HG03520 (cell line): ENCODE measurements at regions not wholly inside any gene's neighbourhood (a gene's known extent, or its start where the extent isn't known, plus 50 kb on each side); places are given as distances from the start of the nearest gene placed in this dataset.

Experiments
- ATAC-seq: cut with Tn5 transposase; IDR thresholded peaks from one replicate; pipeline ENCODE4 v1.9.1; 2021; ENCODE audit warnings: mild to moderate bottlenecking, moderate library complexity; ENCODE audit not compliant: unreplicated experiment

- ATAC-seq: peak; percentile 70
These were observed 59.3 kb upstream of the COMTD1 start for GRCh38 chr10:75294866-75295701.

- ATAC-seq: no peak
These were observed 58.7 kb upstream of the COMTD1 start for GRCh38 chr10:75294518-75294865.

- no peak for ATAC-seq
These were observed 58.3 kb upstream of the COMTD1 start for GRCh38 chr10:75294031-75294437.

- no peak for ATAC-seq
These were observed 57.7 kb upstream of the COMTD1 start for GRCh38 chr10:75293446-75293820.

GRCh38 chr10:75292794-75293445 lies 57.2 kb upstream of the COMTD1 start:
- ATAC-seq: no peak

GRCh38 chr10:75291805-75292204 lies 56.0 kb upstream of the COMTD1 start:
- ATAC-seq: no peak

- ATAC-seq: no peak
These were observed 52.5 kb upstream of the COMTD1 start for GRCh38 chr10:75288140-75288711.

GRCh38 chr10:75287697-75288096 lies 51.9 kb upstream of the COMTD1 start:
- ATAC-seq: no peak

- no peak for ATAC-seq
These were observed 51.1 kb upstream of the COMTD1 start for GRCh38 chr10:75286901-75287300.
